ENCODE measurements at regions not wholly inside any gene's neighbourhood (a gene's known extent, or its start where the extent isn't known, plus 50 kb on each side); places are given as distances from the start of the nearest gene placed in this dataset.

GRCh38 chr2:198950803-198951202 is 506.9 kb downstream of the SATB2 start:
- H3K4me3 ChIP-seq (ENCODE audit: low read depth, low read length): no peak overlapping the region
- no peak for TF ChIP-seq CTCF (IDR thresholded peaks at IDR 0.05; ENCODE audit: insufficient read depth, low read depth, low read length, missing control alignments)
- no peak for DNase-seq (ENCODE audit: low read depth)

GRCh38 chr2:198945496-198945895 is 512.2 kb downstream of the SATB2 start:
- DNase-seq (ENCODE audit: low read depth): no peak
- no peak for TF ChIP-seq CTCF (IDR thresholded peaks at IDR 0.05; ENCODE audit: insufficient read depth, low read depth, low read length, missing control alignments)
- H3K4me3 ChIP-seq (ENCODE audit: low read depth, low read length): no peak overlapping the region

GRCh38 chr2:198930170-198930569 is 527.6 kb downstream of the SATB2 start:
- DNase-seq (ENCODE audit: low read depth): no peak
- TF ChIP-seq CTCF (IDR thresholded peaks at IDR 0.05; ENCODE audit: insufficient read depth, low read depth, low read length, missing control alignments): peak; percentile 20
- H3K4me3 ChIP-seq (ENCODE audit: low read depth, low read length): no peak overlapping the region

DNA sequence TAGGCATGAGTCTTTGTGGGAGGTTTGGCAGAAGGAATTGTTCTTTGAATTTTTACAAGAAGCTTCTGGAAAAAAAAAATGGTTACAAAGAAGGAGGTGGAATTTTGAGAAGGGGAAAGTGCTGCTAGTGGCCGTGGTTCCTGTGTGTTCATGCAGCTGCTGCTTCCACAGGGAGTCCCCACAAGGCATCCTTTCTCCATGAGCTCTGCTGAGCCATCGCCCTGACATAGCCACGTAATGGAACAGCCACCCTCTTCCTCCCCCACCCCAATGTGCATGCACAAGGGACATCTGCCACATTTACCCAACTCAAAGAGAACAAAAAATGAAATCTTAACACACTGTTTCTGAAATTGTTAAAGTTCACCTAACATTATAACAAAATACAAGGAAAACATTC is 529.7 kb downstream of the SATB2 start:
- H3K4me3 ChIP-seq (ENCODE audit: low read depth, low read length): no peak overlapping the region
- TF ChIP-seq CTCF (IDR thresholded peaks at IDR 0.05; ENCODE audit: insufficient read depth, low read depth, low read length, missing control alignments): no peak
- DNase-seq (ENCODE audit: low read depth): no peak

DNA sequence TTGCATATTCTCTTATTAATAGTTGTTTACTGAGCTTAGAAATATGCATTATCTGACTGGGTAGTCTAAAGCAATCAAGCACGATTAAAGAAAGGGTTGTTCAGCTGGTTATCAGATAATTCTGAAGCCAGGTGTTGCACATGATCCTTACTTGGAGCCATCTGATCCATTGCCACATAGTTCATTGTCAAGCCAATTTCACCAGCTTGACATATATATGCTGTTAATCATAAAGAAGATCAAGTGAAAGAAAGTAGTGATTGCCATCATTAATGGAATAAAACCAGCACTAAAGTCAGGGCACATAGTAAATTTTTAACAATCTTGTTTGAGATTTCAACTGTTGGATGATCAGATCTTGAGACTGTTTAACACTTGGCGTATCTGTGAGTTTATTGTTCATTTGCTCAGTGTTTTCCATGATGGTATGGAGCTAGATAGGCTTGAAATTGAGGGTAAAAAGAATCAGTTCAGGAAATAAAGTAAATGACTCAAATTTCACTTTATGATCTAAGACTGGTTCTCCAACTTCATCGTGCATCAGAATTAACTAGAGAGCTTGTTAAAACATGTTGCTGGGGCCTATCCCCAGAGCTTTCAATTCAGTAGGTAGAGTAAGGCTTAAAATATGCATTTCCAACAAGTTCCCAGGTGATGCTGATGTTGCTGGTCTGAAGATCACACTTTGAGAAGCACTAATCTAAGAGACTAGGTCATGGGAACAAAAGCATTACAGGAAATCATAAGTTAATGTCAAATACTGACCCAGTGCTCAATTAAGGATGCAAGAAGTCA is 539.6 kb downstream of the SATB2 start:
- no peak for TF ChIP-seq CTCF (IDR thresholded peaks at IDR 0.05; ENCODE audit: insufficient read depth, low read depth, low read length, missing control alignments)
- DNase-seq (ENCODE audit: low read depth): no peak

GRCh38 chr2:198917275-198917674 is 540.5 kb downstream of the SATB2 start:
- DNase-seq (ENCODE audit: low read depth): no peak
- TF ChIP-seq CTCF (IDR thresholded peaks at IDR 0.05; ENCODE audit: insufficient read depth, low read depth, low read length, missing control alignments): no peak
- H3K4me3 ChIP-seq (ENCODE audit: low read depth, low read length): no peak overlapping the region

More for the DNA sequence above, 539.6 kb downstream of the SATB2 start:
- no peak overlapping the region for H3K4me3 ChIP-seq (ENCODE audit: low read depth, low read length)

Measured in GM12865 (cell line).